ENCODE measurements at regions not wholly inside any gene's neighbourhood (a gene's known extent, or its start where the extent isn't known, plus 50 kb on each side); places are given as distances from the start of the nearest gene placed in this dataset.
"Not testable (repeated sequence)": the region's sequence is repeated elsewhere in the genome, so short reads cannot be mapped to it uniquely, and the experiment has no call there.

DNA sequence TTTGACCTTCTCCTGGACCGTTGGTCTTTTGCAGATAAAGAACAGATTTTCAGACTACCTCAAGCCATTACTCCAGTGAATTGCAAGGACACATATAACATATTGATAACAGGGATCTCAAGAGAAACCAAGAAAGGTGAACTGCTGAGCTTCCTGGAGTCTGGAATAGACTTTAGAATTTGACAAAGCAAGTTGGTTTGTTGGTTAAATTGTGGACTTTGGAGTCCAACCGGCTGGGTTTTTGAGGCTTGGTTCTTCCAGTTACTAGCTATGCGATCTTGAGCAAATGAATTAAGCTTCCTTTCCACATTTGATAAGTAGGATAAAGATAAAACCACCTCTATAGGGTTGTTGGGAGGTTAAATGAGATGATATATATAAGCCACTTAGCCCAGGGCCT is 233.1 kb downstream of the SHQ1 start:
- H3K27ac ChIP-seq, result no peak overlapping the region
- no peaks in the 10 kb centered on the region for H3K36me3 ChIP-seq
- no peak overlapping the region for H3K4me3 ChIP-seq
- no peak for DNase-seq (ENCODE audit: low spot score)
- H3K4me1 ChIP-seq, result no peaks in the 10 kb centered on the region
- TF ChIP-seq, protein P1, sequence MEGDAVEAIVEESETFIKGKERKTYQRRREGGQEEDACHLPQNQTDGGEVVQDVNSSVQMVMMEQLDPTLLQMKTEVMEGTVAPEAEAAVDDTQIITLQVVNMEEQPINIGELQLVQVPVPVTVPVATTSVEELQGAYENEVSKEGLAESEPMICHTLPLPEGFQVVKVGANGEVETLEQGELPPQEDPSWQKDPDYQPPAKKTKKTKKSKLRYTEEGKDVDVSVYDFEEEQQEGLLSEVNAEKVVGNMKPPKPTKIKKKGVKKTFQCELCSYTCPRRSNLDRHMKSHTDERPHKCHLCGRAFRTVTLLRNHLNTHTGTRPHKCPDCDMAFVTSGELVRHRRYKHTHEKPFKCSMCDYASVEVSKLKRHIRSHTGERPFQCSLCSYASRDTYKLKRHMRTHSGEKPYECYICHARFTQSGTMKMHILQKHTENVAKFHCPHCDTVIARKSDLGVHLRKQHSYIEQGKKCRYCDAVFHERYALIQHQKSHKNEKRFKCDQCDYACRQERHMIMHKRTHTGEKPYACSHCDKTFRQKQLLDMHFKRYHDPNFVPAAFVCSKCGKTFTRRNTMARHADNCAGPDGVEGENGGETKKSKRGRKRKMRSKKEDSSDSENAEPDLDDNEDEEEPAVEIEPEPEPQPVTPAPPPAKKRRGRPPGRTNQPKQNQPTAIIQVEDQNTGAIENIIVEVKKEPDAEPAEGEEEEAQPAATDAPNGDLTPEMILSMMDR (IDR thresholded peaks at IDR 0.05), result no peak
- no peaks in the 10 kb centered on the region for H3K27me3 ChIP-seq
- peaks cover 0 to 12% of the 10 kb centered on the region in 2 donors for H3K9me3 ChIP-seq

DNA sequence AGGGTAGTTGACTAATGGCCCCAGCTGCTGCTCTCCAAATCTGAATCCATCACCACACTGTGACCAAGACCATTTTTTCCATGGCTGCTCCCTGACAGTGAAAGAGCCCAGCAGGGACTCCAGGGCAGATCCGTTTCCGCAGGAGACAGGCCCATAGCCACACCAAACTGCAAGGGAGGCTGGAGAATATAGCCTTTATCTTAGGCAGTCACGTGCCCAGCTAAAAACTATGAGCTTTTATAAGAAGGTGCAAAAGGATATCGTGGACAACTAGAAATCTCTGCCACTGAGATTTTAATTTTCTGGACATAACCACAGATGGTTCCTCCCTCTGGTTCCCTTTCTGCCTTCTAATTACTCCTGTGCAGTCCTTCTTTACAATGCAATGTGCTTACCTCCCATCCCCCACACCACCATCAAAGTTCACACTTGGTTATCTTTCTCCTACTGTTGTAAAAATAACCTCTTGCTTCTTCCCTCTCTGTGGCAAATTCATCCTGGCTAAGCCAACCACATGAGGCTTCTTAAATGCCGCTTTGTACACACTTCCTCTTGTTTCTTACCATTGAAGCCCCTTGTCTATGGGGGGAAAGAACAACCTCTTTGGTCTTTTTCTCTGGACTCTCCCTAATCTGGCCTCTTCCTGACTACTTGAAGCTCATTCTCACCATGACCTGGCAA is 233.7 kb downstream of the SHQ1 start:
- peaks cover 0 to 12% of the 10 kb centered on the region in 2 donors for H3K9me3 ChIP-seq
- H3K4me1 ChIP-seq, result no peaks in the 10 kb centered on the region
- H3K27ac ChIP-seq, result no peak overlapping the region
- no peaks in the 10 kb centered on the region for H3K27me3 ChIP-seq
- DNase-seq (ENCODE audit: low spot score), result no peak
- TF ChIP-seq, protein P1 (IDR thresholded peaks at IDR 0.05), result no peak
- H3K36me3 ChIP-seq, result no peaks in the 10 kb centered on the region
- no peak overlapping the region for H3K4me3 ChIP-seq

DNA sequence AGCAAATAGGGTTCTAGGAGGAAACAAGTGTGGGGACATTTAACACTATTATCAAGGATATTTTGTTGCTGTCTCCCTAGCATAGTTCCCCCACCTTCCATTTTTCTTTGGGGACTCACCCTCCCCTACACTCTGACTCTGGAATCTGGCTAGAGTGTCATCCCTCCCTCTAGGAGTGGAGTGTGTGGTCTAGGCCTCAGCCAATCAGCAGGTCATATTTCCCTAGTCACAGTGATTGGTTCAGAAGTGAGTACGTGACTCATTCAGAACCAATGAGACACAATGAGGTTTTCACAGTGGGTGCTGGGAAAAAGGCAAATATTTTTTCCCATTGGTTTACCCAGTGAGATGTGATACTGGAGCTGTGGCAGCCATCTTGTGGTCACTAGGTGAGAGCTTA is 234.4 kb downstream of the SHQ1 start:
- peaks cover 0 to 10% of the 10 kb centered on the region in 2 donors for H3K9me3 ChIP-seq
- H3K27ac ChIP-seq, result no peak overlapping the region
- H3K4me1 ChIP-seq, result no peaks in the 10 kb centered on the region
- no peaks in the 10 kb centered on the region for H3K36me3 ChIP-seq
- no peak overlapping the region for H3K4me3 ChIP-seq
- no peak for DNase-seq (ENCODE audit: low spot score)
- no peaks in the 10 kb centered on the region for H3K27me3 ChIP-seq
- TF ChIP-seq, protein P1 (IDR thresholded peaks at IDR 0.05), result no peak

DNA sequence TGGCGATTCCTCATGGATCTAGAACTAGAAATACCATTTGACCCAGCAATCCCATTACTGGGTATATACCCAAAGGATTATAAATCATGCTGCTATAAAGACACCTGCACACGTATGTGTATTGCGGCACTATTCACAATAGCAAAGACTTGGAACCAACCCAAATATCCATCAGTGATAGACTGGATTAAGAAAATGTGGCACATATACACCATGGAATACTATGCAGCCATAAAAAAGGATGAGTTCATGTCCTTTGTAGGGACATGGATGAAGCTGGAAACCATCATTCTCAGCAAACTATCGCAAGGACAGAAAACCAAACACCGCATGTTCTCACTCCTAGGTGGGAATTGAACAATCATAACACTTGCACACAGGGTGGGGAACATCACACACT is 239.1 kb downstream of the SHQ1 start:
- not testable (repeated sequence) for H3K4me3 ChIP-seq; DNase-seq (ENCODE audit: low spot score); H3K9me3 ChIP-seq; H3K27me3 ChIP-seq; H3K4me1 ChIP-seq; H3K27ac ChIP-seq; H3K36me3 ChIP-seq

DNA sequence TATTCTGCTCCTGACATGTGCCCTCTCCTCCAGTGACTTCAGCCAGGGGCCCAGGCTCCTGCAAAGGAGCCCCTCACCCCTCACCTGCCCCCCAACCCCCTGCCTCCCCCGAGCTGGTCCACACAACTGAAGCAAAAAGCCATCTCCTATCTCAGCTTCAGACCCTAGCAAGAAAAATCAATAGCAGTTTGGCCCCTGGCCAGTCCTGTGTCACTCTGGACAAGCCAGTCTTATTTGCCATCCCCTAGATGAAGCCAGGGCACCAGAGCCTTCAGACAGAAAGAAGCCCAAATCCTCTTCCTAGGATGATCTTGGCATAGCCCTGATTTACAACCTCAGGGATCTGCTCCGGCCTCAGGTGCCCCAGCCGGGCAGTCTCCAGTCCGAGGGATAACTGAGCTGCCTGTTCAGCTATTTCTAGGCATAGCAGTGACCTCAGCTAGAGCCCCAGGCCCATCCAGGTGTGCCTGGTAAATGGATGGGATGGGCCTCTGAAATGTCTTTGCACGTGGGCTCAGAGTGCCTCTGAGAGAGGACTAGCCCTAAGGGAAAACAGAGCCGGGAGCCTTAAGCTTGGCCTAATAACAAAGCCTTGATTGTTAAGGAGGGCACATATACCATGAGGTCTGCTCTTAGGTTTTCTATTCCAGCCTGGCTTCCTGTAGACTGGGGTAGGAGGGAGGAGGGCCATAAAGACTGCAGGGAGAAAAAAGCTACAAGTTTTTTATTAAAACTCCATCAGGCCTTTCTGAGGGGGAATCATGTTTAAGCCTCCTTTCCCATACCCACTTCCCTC is 242.0 kb downstream of the SHQ1 start:
- no peak overlapping the region for H3K4me3 ChIP-seq
- DNase-seq (ENCODE audit: low spot score), result no peak
- TF ChIP-seq, protein P1 (IDR thresholded peaks at IDR 0.05), result no peak

DNA sequence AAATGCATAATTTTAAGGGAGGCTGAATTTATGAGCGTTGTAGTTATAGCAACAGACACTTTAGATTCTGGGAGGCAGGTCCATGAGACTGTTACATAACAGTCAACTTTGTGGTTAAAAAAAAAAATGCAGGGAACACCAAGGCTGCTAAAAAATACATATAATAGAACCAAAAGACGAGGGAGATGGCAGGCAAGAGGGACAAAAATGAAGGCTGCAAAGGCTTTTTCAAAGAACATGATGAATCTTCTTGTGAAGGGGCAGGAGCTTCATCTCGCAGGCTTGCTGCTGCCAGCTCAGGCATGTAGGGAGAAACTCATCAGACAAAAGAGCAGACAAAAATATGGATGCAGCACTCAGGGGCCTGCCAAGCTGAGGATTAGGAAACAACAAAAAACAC is 243.9 kb downstream of the SHQ1 start:
- H3K27ac ChIP-seq, result no peak overlapping the region
- DNase-seq (ENCODE audit: low spot score), result no peak
- no peaks in the 10 kb centered on the region for H3K27me3 ChIP-seq
- TF ChIP-seq, protein P1 (IDR thresholded peaks at IDR 0.05), result no peak
- H3K4me3 ChIP-seq, result no peak overlapping the region
- no peaks in the 10 kb centered on the region for H3K4me1 ChIP-seq
- no peaks in the 10 kb centered on the region for H3K36me3 ChIP-seq
- no peaks in the 10 kb centered on the region for H3K9me3 ChIP-seq

More for the DNA sequence above, 242.0 kb downstream of the SHQ1 start:
- H3K9me3 ChIP-seq, result no peaks in the 10 kb centered on the region
- H3K4me1 ChIP-seq, result no peaks in the 10 kb centered on the region
- H3K36me3 ChIP-seq, result no peaks in the 10 kb centered on the region
- H3K27me3 ChIP-seq, result no peaks in the 10 kb centered on the region
- no peak overlapping the region for H3K27ac ChIP-seq

Measured in right atrium auricular region (tissue), 2 donors.